ENCODE measurements at regions not wholly inside any gene's neighbourhood (a gene's known extent, or its start where the extent isn't known, plus 50 kb on each side); places are given as distances from the start of the nearest gene placed in this dataset.

- TF ChIP-seq CTCF (IDR thresholded peaks at IDR 0.05 in 2 of 3, conservative IDR thresholded peaks at IDR 0.05 in 1 of 3; ENCODE audit: control insufficient read depth in 2 of 3, extremely low read depth in 1 of 3, insufficient read depth in 1 of 3, low read depth in 3 of 3, low read length in 3 of 3) (no peak), ZBTB33 (IDR thresholded peaks at IDR 0.05) (no peak), POLR2AphosphoS5 (IDR thresholded peaks at IDR 0.05; ENCODE audit: low read length) (no peak), JUND (IDR thresholded peaks at IDR 0.05; ENCODE audit: low read depth, low read length) (no peak), REST (IDR thresholded peaks at IDR 0.05; ENCODE audit: low read depth, low read length) (no peak), EZH2 (IDR thresholded peaks at IDR 0.05; ENCODE audit: borderline replicate concordance, control insufficient read depth, low read depth, low read length) (no peak)
Observed at GRCh38 chr4:151948351-151949016, 187.7 kb upstream of the GATB start.

Measured in GM12878 (cell line).